ENCODE measurements at regions not wholly inside any gene's neighbourhood (a gene's known extent, or its start where the extent isn't known, plus 50 kb on each side); places are given as distances from the start of the nearest gene placed in this dataset.
"Not testable (repeated sequence)": the region's sequence is repeated elsewhere in the genome, so short reads cannot be mapped to it uniquely, and the experiment has no call there.

GRCh38 chr6:112459758-112460304, 112.7 kb downstream of the RFPL4B start:
- no peak for DNase-seq (ENCODE audit: low read depth in 1 of 2, low spot score in 1 of 2)

- DNase-seq (ENCODE audit: low read depth in 1 of 2, low spot score in 1 of 2) = no peak
Observed at GRCh38 chr6:112464901-112465665, 118.0 kb downstream of the RFPL4B start.

- no peak for DNase-seq (ENCODE audit: low read depth in 1 of 2, low spot score in 1 of 2)
Observed at GRCh38 chr6:112466373-112467151, 119.4 kb downstream of the RFPL4B start.

- DNase-seq (ENCODE audit: low read depth in 1 of 2, low spot score in 1 of 2) = no peak
Observed at GRCh38 chr6:112468359-112468758, 121.2 kb downstream of the RFPL4B start.

GRCh38 chr6:112469306-112469705, 122.2 kb downstream of the RFPL4B start:
- no peak for DNase-seq (ENCODE audit: low read depth in 1 of 2, low spot score in 1 of 2)

GRCh38 chr6:112470376-112470775, 123.2 kb downstream of the RFPL4B start:
- no peak for DNase-seq (ENCODE audit: low read depth in 1 of 2, low spot score in 1 of 2)

- DNase-seq (ENCODE audit: low read depth in 1 of 2, low spot score in 1 of 2) = no peak
Observed at GRCh38 chr6:112470950-112471349, 123.8 kb downstream of the RFPL4B start.

GRCh38 chr6:112475083-112475482, 128.0 kb downstream of the RFPL4B start:
- DNase-seq (ENCODE audit: low read depth in 1 of 2, low spot score in 1 of 2) = no peak

- DNase-seq (ENCODE audit: low read depth in 1 of 2, low spot score in 1 of 2) = no peak
Observed at GRCh38 chr6:112477125-112477524, 130.0 kb downstream of the RFPL4B start.

- no peak for DNase-seq (ENCODE audit: low read depth in 1 of 2, low spot score in 1 of 2)
Observed at GRCh38 chr6:112478036-112478435, 130.9 kb downstream of the RFPL4B start.

GRCh38 chr6:112479975-112480374, 132.8 kb downstream of the RFPL4B start:
- not testable (repeated sequence) for DNase-seq (ENCODE audit: low read depth in 1 of 2, low spot score in 1 of 2)

GRCh38 chr6:112480553-112480952, 133.4 kb downstream of the RFPL4B start:
- DNase-seq (ENCODE audit: low read depth in 1 of 2, low spot score in 1 of 2) = no peak

GRCh38 chr6:112481211-112481610, 134.1 kb downstream of the RFPL4B start:
- no peak for DNase-seq (ENCODE audit: low read depth in 1 of 2, low spot score in 1 of 2)

- no peak for DNase-seq (ENCODE audit: low read depth in 1 of 2, low spot score in 1 of 2)
Observed at GRCh38 chr6:112482373-112482772, 135.2 kb downstream of the RFPL4B start.

- no peak for DNase-seq (ENCODE audit: low read depth in 1 of 2, low spot score in 1 of 2)
Observed at GRCh38 chr6:112485120-112485826, 138.1 kb downstream of the RFPL4B start.

- no peak for DNase-seq (ENCODE audit: low read depth in 1 of 2, low spot score in 1 of 2)
Observed at GRCh38 chr6:112485827-112486212, 138.7 kb downstream of the RFPL4B start.

GRCh38 chr6:112486454-112486853, 139.3 kb downstream of the RFPL4B start:
- no peak for DNase-seq (ENCODE audit: low read depth in 1 of 2, low spot score in 1 of 2)

- no peak for DNase-seq (ENCODE audit: low read depth in 1 of 2, low spot score in 1 of 2)
Observed at GRCh38 chr6:112488238-112488637, 141.1 kb downstream of the RFPL4B start.

GRCh38 chr6:112501705-112502104, 154.6 kb downstream of the RFPL4B start:
- DNase-seq (ENCODE audit: low read depth in 1 of 2, low spot score in 1 of 2) = no peak

- no peak for DNase-seq (ENCODE audit: low read depth in 1 of 2, low spot score in 1 of 2)
Observed at GRCh38 chr6:112502351-112503090, 155.4 kb downstream of the RFPL4B start.

GRCh38 chr6:112503091-112503596, 156.0 kb downstream of the RFPL4B start:
- DNase-seq (ENCODE audit: low read depth in 1 of 2, low spot score in 1 of 2) = no peak
